Trophoblast cell (in vitro differentiated cells and primary cell): ENCODE measurements at regions not wholly inside any gene's neighbourhood (a gene's known extent, or its start where the extent isn't known, plus 50 kb on each side); places are given as distances from the start of the nearest gene placed in this dataset.

Experiments used
- DNase-seq, 2 donors: peaks; one replicate each; pipeline ENCODE4 v3.0.0-alpha.2; 2016
- H2AFZ ChIP-seq: 2 replicates; pipeline ENCODE4 v1.6.1; 2013; ENCODE audit warnings: low read length, moderate library complexity, mild to moderate bottlenecking; ENCODE audit not compliant: insufficient read depth, poor library complexity
- H2AK5ac ChIP-seq: 2 replicates; pipeline ENCODE4 v1.6.1; 2013; ENCODE audit warnings: mild to moderate bottlenecking, low read length
- H2BK120ac ChIP-seq: 2 replicates; pipeline ENCODE4 v1.6.1; 2013; ENCODE audit warnings: low read length, mild to moderate bottlenecking, moderate library complexity; ENCODE audit not compliant: insufficient read depth, poor library complexity
- H2BK12ac ChIP-seq: 2 replicates; pipeline ENCODE4 v1.6.1; 2013; ENCODE audit warnings: mild to moderate bottlenecking, low read length, moderate library complexity
- H2BK5ac ChIP-seq: 2 replicates; pipeline ENCODE4 v1.6.1; 2013; ENCODE audit warnings: low read length, low read depth, moderate library complexity, mild to moderate bottlenecking; ENCODE audit not compliant: poor library complexity
- H3K14ac ChIP-seq: 2 replicates; pipeline ENCODE4 v1.6.1; 2013; ENCODE audit warnings: mild to moderate bottlenecking, low read length
- H3K18ac ChIP-seq: 2 replicates; pipeline ENCODE4 v1.6.1; 2013; ENCODE audit warnings: mild to moderate bottlenecking, low read length
- H3K23ac ChIP-seq: 2 replicates; pipeline ENCODE4 v1.6.1; 2013; ENCODE audit warnings: low read length
- H3K27ac ChIP-seq: 2 replicates; pipeline ENCODE4 v1.5.1; 2013; ENCODE audit warnings: low read depth, mild to moderate bottlenecking, inconsistent platforms, low read length, moderate library complexity
- H3K27me3 ChIP-seq: 2 replicates; pipeline ENCODE4 v1.6.1; 2013; ENCODE audit warnings: inconsistent platforms, mild to moderate bottlenecking, low read length, moderate library complexity; ENCODE audit not compliant: insufficient read depth
- H3K36me3 ChIP-seq, 2 experiments: 1 replicate in 1 of 2; 2 replicates in 1 of 2; pipeline ENCODE4 v1.6.1; 2013; ENCODE audit warnings: low read length in 2 of 2, mild to moderate bottlenecking in 2 of 2, moderate library complexity in 1 of 2; ENCODE audit not compliant: insufficient read depth in 2 of 2, control insufficient read depth in 1 of 2
- H3K4ac ChIP-seq: 2 replicates; pipeline ENCODE4 v1.6.1; 2013; ENCODE audit warnings: low read depth, mild to moderate bottlenecking, low read length, moderate library complexity
- H3K4me1 ChIP-seq, 2 experiments: 1 replicate in 1 of 2; 2 replicates in 1 of 2; pipeline ENCODE4 v1.6.1; 2013; ENCODE audit warnings: low read length in 2 of 2, mild to moderate bottlenecking in 2 of 2, moderate library complexity in 1 of 2; ENCODE audit not compliant: insufficient read depth in 2 of 2, control insufficient read depth in 1 of 2
- H3K4me2 ChIP-seq: 2 replicates; pipeline ENCODE4 v1.6.1; 2013; ENCODE audit warnings: inconsistent platforms, mild to moderate bottlenecking, low read length, moderate library complexity
- H3K4me3 ChIP-seq: 2 replicates; pipeline ENCODE4 v1.5.1; 2013; ENCODE audit warnings: mild to moderate bottlenecking, low read depth, low read length, inconsistent platforms
- H3K79me1 ChIP-seq: one replicate; pipeline ENCODE4 v1.6.1; 2013; ENCODE audit warnings: low read length
- H3K79me2 ChIP-seq: 2 replicates; pipeline ENCODE4 v1.6.1; 2013; ENCODE audit warnings: low read length, mild to moderate bottlenecking; ENCODE audit not compliant: control insufficient read depth, insufficient read depth, poor library complexity
- H3K9ac ChIP-seq: 2 replicates; pipeline ENCODE4 v1.6.1; 2013; ENCODE audit warnings: mild to moderate bottlenecking, low read length
- H3K9me3 ChIP-seq: 2 replicates; pipeline ENCODE4 v1.6.1; 2013; ENCODE audit warnings: low read depth, mild to moderate bottlenecking, control low read depth, inconsistent platforms, low read length; ENCODE audit not compliant: insufficient read depth
- H4K12ac ChIP-seq: 2 replicates; pipeline ENCODE4 v1.6.1; 2013; ENCODE audit warnings: low read depth, mild to moderate bottlenecking, low read length, moderate library complexity
- H4K8ac ChIP-seq: 2 replicates; pipeline ENCODE4 v1.6.1; 2013; ENCODE audit warnings: low read depth, mild to moderate bottlenecking, low read length, moderate library complexity
- H4K91ac ChIP-seq: one replicate; pipeline ENCODE4 v1.6.1; 2013; ENCODE audit warnings: low read depth, mild to moderate bottlenecking, low read length, moderate library complexity
- WGBS: extraction: QIAGEN DNeasy Blood & Tissue Kit; methylation state at CpG from one replicate; pipeline ENCODE4 v1.1.7; 2013; ENCODE audit warnings: missing lambda C conversion rate; ENCODE audit not compliant: insufficient read length, insufficient coverage; ENCODE audit errors: extremely low coverage; 5-methylcytosine and 5-hydroxymethylcytosine counted together

GRCh38 chr18:78393086-78393862 lies 586.3 kb upstream of the SALL3 start:
- H3K79me2 ChIP-seq = no peaks in the 10 kb centered on the region
- no peak overlapping the region for H3K27ac ChIP-seq
- DNase-seq = no peak
- H4K91ac ChIP-seq = no peak overlapping the region
- no peak overlapping the region for H2AFZ ChIP-seq
- no peak overlapping the region for H3K4me3 ChIP-seq
- no peaks in the 10 kb centered on the region for H3K4me1 ChIP-seq
- H3K27me3 ChIP-seq = no peaks in the 10 kb centered on the region
- no peak overlapping the region for H3K4ac ChIP-seq
- H3K4me2 ChIP-seq = no peak overlapping the region
- H2BK5ac ChIP-seq = no peak overlapping the region
- H3K18ac ChIP-seq = no peak overlapping the region
- no peak overlapping the region for H2BK120ac ChIP-seq
- no peaks in the 10 kb centered on the region for H3K79me1 ChIP-seq
- H4K8ac ChIP-seq = no peak overlapping the region
- WGBS = no CpG with 5 or more reads among the region's 14 CpGs
- H4K12ac ChIP-seq = no peak overlapping the region
- H3K14ac ChIP-seq = no peak overlapping the region
- peaks cover 9% of the 10 kb centered on the region for H3K9me3 ChIP-seq
- no peak overlapping the region for H3K9ac ChIP-seq
- no peak overlapping the region for H2AK5ac ChIP-seq
- H3K36me3 ChIP-seq = no peaks in the 10 kb centered on the region
- H3K23ac ChIP-seq = no peak overlapping the region
- no peak overlapping the region for H2BK12ac ChIP-seq

DNA sequence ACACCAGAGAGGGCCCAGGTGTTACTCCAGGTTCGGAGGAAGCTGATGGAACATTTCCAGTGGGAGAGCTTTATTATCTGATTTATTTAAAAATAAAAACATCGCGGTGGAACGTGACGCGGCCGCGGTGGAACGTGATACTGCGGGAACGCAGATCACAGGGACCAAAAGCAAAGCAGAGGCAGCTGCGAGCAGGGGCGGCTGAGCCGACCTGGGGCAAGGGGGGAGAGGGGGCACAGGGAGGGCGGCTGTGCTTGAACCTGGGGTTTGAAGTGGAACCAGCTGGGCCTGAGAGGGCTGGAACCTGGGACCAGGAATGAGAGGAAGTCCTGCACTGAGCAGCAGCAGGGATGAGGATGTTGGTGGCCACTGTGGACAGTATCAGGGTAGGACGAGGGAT lies 583.5 kb upstream of the SALL3 start:
- Histone ChIP-seq H3K4me2 (no peak overlapping the region), H2AK5ac (no peak overlapping the region), H4K91ac (no peak overlapping the region), H2BK120ac (no peak overlapping the region), H3K79me1 (no peaks in the 10 kb centered on the region), H3K4me3 (no peak overlapping the region), H3K4ac (no peak overlapping the region), H3K79me2 (no peaks in the 10 kb centered on the region), H4K12ac (no peak overlapping the region), H4K8ac (no peak overlapping the region), H3K36me3 (no peaks in the 10 kb centered on the region), H3K18ac (no peak overlapping the region), H2BK12ac (no peak overlapping the region), H3K27ac (no peak overlapping the region), H3K4me1 (no peaks in the 10 kb centered on the region), H3K27me3 (no peaks in the 10 kb centered on the region), H3K9me3 (peaks cover 6% of the 10 kb centered on the region), H3K23ac (no peak overlapping the region), H2AFZ (no peak overlapping the region), H3K14ac (no peak overlapping the region), H3K9ac (no peak overlapping the region), H2BK5ac (no peak overlapping the region)
- DNase-seq = no peak
- WGBS = no CpG with 5 or more reads among the region's 16 CpGs

DNA sequence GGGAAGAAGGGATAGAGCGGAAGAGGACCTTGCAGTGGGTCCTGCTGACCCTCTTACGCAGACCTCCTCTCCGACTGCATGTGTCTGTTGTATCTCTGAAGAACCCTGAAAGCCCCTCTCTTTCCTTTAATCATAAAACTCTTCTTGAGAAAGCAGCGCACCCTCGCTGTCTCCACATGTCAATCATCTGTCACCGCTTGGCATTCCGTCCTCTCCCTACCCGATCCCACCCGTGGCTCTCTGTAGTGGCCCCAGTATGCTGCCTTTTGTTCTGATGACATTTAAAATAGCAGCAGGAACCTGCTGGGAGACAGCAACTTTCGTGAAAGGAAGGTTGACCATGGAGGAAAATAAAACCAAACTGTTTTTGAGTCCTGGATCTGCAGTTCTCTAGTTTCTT lies 582.9 kb upstream of the SALL3 start:
- WGBS = no CpG with 5 or more reads among the region's 10 CpGs
- H4K91ac ChIP-seq = no peak overlapping the region
- H2AFZ ChIP-seq = no peak overlapping the region
- no peak overlapping the region for H3K4me2 ChIP-seq
- H3K36me3 ChIP-seq = no peaks in the 10 kb centered on the region
- H3K9ac ChIP-seq = no peak overlapping the region
- no peak overlapping the region for H2BK12ac ChIP-seq
- no peak overlapping the region for H3K23ac ChIP-seq
- no peaks in the 10 kb centered on the region for H3K27me3 ChIP-seq
- no peak overlapping the region for H2BK5ac ChIP-seq
- H3K14ac ChIP-seq = no peak overlapping the region
- H3K79me2 ChIP-seq = no peaks in the 10 kb centered on the region
- H4K8ac ChIP-seq = no peak overlapping the region
- no peak overlapping the region for H3K4ac ChIP-seq
- H4K12ac ChIP-seq = no peak overlapping the region
- H3K18ac ChIP-seq = no peak overlapping the region
- H3K9me3 ChIP-seq = peaks cover 6% of the 10 kb centered on the region
- H3K4me1 ChIP-seq = no peaks in the 10 kb centered on the region
- H3K27ac ChIP-seq = no peak overlapping the region
- no peak for DNase-seq
- H3K4me3 ChIP-seq = no peak overlapping the region
- H2BK120ac ChIP-seq = no peak overlapping the region
- no peaks in the 10 kb centered on the region for H3K79me1 ChIP-seq
- H2AK5ac ChIP-seq = no peak overlapping the region

DNA sequence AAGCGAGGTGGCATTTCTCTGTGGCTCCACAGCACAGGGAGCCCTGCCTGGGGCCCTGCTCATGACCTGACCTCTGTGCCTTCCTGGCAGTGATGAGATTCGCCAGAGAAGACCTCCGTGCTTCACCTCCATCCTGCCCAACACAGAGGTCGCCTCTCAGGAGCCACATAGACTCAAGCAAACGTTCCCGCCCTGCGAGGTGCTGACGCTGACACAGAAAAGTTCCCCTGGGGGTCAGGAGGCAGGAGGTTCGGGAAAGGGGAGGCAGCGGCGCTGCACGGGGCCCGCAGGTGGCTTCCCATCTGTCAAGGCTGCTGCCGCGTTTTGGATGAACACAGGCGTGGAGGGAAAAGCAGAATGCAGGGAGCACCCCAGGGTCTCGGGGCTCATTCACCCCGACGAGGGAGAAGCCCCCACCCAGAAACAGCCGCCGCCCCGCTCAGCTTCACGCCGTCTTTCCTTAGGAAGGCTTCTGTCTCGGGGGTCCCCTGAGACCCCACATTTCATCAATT lies 579.6 kb upstream of the SALL3 start:
- no peak overlapping the region for H2AFZ ChIP-seq
- no peak overlapping the region for H3K23ac ChIP-seq
- H3K14ac ChIP-seq = no peak overlapping the region
- no peak overlapping the region for H3K4ac ChIP-seq
- no peak overlapping the region for H4K91ac ChIP-seq
- no peak overlapping the region for H3K18ac ChIP-seq
- no peak overlapping the region for H2BK12ac ChIP-seq
- H2BK5ac ChIP-seq = no peak overlapping the region
- H3K36me3 ChIP-seq = no peaks in the 10 kb centered on the region
- no peak overlapping the region for H4K8ac ChIP-seq
- no peaks in the 10 kb centered on the region for H3K27me3 ChIP-seq
- H3K9me3 ChIP-seq = peaks cover 6% of the 10 kb centered on the region
- no peak overlapping the region for H3K27ac ChIP-seq
- no peak overlapping the region for H3K9ac ChIP-seq
- H3K79me2 ChIP-seq = no peaks in the 10 kb centered on the region
- no peak overlapping the region for H2AK5ac ChIP-seq
- no peaks in the 10 kb centered on the region for H3K79me1 ChIP-seq
- no peak overlapping the region for H4K12ac ChIP-seq
- no peak overlapping the region for H3K4me2 ChIP-seq
- DNase-seq = no peak
- no CpG with 5 or more reads among the region's 25 CpGs for WGBS
- no peak overlapping the region for H2BK120ac ChIP-seq
- no peak overlapping the region for H3K4me3 ChIP-seq
- H3K4me1 ChIP-seq = no peaks in the 10 kb centered on the region
